Stimulated activated CD4-positive, alpha-beta T cell treated with anti-CD3 and anti-CD28 coated beads, Interleukin-15, amount 100 ng/mL, for 48 hours (primary cell): ENCODE measurements at regions not wholly inside any gene's neighbourhood (a gene's known extent, or its start where the extent isn't known, plus 50 kb on each side); places are given as distances from the start of the nearest gene placed in this dataset.

Experiments used
- DNase-seq, 2 donors: peaks; one replicate each; pipeline ENCODE4 v3.0.0-alpha.2; 2020; ENCODE audit warnings: low read depth in 2 of 2

GRCh38 chr15:37165395-37165794, 65.0 kb upstream of the MEIS2 start:
- DNase-seq, result no peak

DNA sequence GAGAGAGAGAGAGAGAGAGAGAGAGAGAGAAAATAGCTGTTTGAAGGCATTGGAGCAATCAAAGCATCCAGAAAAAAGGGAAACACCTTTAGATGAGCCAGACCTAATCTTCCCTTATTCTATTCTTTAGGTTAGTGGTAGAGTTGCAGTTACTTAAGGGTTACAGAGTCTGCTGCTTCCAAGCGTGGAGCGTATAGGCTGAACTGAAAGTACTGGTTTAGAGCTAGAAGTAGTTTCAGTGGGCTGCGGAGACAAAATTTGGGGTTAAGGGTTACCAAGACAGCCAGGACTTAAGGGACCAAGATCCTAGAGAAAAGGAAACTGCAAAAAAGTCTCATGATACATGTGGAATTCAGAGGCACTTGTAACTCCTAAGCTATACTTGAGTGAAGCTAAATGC, 66.1 kb upstream of the MEIS2 start:
- DNase-seq, result no peak

- no peak for DNase-seq
Observed at GRCh38 chr15:37181339-37181738, 81.0 kb upstream of the MEIS2 start.

- DNase-seq, result no peak
Observed at GRCh38 chr15:37199545-37199944, 99.2 kb upstream of the MEIS2 start.

- DNase-seq, result no peak
Observed at GRCh38 chr15:37203050-37203449, 102.7 kb upstream of the MEIS2 start.

GRCh38 chr15:37204692-37205091, 104.3 kb upstream of the MEIS2 start:
- no peak for DNase-seq

GRCh38 chr15:37206690-37207089, 106.3 kb upstream of the MEIS2 start:
- no peak for DNase-seq

- no peak for DNase-seq
Observed at GRCh38 chr15:37208146-37209040, 108.0 kb upstream of the MEIS2 start.

DNA sequence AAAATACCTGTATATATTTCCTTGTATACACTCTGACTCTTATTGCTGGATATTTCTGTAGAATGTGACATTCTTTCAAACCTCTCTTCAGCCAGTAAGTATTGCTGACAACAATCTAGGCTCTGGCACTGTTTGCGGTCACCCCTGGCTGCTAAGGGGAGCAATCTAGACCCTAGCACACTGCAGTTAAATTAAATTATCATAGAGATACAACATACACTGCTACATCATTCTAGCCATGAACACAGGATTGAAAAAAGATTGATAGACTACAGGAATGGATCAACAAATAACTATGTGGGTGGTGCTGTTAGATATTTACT, 108.7 kb upstream of the MEIS2 start:
- DNase-seq, result no peak

DNA sequence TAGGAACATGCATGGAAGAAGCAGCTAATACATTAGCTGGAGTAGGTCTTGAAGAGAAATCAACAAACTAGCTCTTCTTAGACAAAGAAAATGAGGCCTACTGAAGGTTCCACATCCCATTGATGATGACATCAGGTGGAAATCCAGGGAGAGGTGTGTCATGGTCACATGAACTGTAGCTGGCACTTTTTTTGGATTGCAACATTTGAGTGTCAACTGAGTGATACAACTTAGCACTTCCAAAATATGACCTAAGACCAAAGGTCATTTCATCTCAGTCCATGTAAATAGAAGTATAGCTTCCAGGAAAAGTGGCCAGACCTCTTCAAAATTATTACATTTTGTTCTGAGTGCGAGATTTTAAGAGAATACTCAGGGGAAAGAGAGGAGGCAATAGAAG, 117.2 kb upstream of the MEIS2 start:
- no peak for DNase-seq

- DNase-seq, result no peak
Observed at GRCh38 chr15:37218351-37218916, 118.1 kb upstream of the MEIS2 start.

- no peak for DNase-seq
Observed at GRCh38 chr15:37219211-37219701, 118.9 kb upstream of the MEIS2 start.

DNA sequence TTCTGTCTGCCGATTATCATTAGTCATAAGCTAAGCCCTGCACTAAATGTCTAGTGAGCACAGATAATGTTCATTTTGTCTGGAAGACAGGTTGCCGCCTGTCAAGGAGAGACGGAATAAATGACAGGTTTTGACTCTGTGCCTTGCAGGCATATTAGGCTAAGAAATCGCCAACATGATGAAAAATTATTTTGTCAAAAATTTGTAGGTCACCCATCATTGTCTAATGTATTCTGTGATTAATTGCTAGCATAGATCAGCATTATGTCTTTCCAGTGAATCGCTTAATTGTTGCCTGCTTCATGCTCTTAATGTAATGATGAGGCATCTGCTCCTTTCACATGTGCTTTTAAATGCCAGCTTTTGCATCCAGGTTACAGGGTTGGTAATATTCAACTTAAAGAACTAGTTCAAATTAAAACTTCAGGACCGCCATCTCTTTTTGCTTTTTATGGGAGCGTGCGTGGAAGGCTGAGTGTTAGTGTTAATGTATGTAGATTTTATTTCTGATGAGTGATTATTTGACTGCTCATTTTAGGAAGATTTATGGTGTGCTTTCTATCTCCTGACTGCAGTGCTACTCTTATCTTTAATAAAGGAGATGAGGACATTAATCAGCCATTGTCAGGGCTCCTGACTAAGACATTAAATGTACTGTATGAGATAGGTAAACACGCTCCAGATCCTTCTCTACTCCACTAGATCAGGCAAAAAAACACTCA, 120.8 kb upstream of the MEIS2 start:
- no peak for DNase-seq

GRCh38 chr15:37221671-37222145, 121.4 kb upstream of the MEIS2 start:
- no peak for DNase-seq

- no peak for DNase-seq
Observed at GRCh38 chr15:37223089-37223488, 122.7 kb upstream of the MEIS2 start.

DNA sequence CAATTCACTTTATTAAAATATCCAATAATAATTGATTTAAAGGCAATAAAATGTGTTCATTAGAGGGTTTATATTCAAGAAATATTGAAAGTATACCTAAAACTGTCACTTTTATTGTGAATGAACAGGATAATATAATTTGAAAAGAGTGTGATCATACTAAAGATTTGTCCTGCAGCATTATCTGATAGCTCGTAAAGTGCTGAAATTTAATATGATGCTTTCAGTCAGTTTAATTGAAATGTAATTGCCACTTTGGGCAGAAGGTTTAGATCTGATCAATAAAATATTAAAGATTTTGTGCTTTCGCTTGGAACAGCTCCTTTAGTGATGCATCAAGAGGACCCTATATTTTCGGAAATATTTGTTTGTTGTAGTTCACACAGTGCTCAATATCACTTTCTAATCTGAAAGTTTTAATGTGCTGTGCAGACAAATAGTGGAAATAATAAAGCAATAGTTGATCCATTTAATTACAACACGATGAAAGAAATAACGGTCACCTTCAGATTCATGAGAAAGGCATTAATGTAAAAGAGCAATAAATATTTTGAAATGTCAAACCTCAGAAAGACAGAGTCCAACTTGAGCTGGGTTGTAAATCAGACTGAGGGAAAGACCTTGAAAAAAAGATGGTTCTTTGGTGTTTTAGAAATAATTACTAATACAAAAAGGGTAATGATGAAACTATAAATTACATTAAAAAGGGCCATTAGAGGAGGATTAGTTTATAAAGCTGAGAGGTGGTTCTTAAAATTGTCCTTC, 129.7 kb upstream of the MEIS2 start:
- no peak for DNase-seq

GRCh38 chr15:37245358-37245757, 145.0 kb upstream of the MEIS2 start:
- DNase-seq, result no peak

DNA sequence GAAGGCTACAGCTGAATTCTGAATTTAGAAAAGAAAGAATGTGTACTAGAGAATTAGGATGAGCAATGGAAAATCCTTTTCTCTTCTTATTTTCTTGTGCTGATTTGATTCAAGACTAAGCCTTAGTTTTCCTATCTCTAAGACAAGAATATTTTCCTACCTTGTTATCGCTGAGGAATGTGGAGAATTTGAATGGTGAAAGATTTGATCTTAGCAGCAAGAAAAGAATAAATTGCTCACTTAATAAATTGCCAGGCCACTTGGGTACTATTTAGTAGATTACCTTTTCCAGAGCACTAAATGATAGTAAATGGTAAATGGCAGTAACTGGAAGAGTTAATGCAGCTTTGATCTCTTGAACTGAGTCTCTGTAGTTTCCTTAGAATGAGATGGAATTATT, 145.7 kb upstream of the MEIS2 start:
- no peak for DNase-seq

DNA sequence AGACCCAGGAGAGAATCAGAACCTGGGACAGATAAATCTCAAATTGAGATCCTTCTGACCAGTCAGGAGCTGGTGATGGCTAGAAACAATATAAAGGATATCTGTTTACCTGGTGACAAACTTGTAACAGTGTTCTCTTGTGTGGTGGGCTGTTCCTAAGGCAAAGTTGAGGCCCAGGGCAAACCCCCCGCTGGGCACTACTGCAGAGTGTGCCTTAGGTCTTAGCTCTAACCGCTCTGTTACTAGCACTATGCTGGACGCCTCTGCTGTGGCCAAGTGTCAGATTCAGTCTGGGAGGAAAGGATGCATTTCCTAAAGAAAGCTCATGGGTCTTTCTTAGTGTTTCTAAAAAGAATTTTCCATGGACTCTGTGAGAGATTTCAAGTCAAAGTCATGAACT, 146.5 kb upstream of the MEIS2 start:
- DNase-seq, result no peak

GRCh38 chr15:37249249-37249648, 148.9 kb upstream of the MEIS2 start:
- DNase-seq, result no peak

DNA sequence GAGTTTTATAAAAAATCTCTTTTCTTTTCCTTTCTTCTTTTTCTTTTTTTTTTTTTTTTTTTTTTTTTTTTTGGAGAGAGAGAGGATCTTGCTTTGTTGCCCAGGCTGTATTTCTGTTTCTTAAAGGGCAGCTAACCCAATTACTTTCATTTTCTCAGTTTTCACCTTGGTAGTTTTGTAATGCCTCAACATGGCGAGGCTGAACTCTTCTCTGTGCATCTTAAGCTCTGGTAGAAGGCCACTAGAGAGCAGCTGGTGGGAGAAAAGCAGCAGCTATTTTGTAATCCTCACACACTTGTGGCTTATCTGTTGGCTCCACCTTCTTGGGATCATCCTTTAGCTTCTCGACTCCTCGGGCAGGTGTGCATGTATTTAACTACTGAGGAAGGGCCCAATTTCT, 152.2 kb upstream of the MEIS2 start:
- DNase-seq, result no peak

DNA sequence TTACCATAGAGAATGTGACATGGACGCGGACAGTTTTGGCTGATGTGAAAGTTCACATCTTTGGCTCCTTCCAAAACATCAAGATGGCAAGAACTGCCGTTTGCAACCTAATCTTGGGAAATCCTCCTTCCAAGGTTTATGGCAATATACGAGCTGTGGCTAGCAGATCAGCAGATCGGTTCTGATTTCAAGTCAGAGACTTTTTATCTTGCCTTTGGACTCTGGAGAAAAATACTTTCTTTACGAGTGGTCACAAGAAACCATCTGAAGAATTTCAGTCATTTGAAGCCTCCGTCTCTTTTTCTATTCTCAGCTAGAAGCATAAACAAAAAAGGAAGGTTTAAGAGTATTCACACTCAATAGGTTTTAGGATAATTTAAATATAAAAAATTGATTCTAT, 153.5 kb upstream of the MEIS2 start:
- DNase-seq, result no peak
